Upper lobe of left lung (tissue), 4 donors: ENCODE measurements at regions not wholly inside any gene's neighbourhood (a gene's known extent, or its start where the extent isn't known, plus 50 kb on each side); places are given as distances from the start of the nearest gene placed in this dataset.

Experiments
- EP300 ChIP-seq, 4 donors: sonication (generic); formaldehyde crosslinking; IDR thresholded peaks; one replicate each; pipeline ENCODE4 v1.5.1; 2017; ENCODE audit warnings: antibody characterized with exemption in 4 of 4, control low read depth in 2 of 4
- POLR2A ChIP-seq, 4 donors: fragments of 450-650 bp; IDR thresholded peaks; one replicate each; pipeline ENCODE4 v1.5.1; 2016 to 2017; ENCODE audit warnings: antibody characterized with exemption in 4 of 4, mild to moderate bottlenecking in 2 of 4
- POLR2AphosphoS5 ChIP-seq, 2 donors: sonication (generic); formaldehyde crosslinking; IDR thresholded peaks; one replicate each; pipeline ENCODE4 v1.5.1; 2017; ENCODE audit warnings: antibody characterized with exemption in 2 of 2
- TF ChIP-seq, protein P1 (sequence below), 6 experiments: fragments of 450-650 bp in 4 of 6; fragments of 200-600 bp in 2 of 6; sonication (generic) in 2 of 6; IDR thresholded peaks; one replicate each; pipeline ENCODE4 v1.5.1; 2016 to 2019; ENCODE audit warnings: antibody characterized with exemption in 6 of 6

DNA sequence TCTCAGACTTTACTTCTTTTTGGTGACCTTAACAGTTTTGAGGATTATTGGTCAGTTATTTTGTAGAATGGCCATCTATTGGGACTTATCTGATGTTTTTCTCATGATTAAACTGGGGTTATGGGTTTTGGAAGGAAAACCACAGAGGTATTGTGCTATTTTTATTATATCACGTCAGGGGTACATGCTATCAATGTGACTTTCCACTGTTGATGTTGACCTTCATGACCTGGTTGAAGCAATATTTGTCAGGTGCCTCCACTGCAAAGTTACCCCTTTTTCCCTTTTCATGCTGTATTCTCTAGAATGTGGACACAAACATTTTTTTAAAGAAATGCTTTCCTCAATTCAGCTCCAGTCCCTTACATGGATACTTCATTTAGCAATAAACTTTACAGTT lies 152.8 kb upstream of the TSLP start:
- TF ChIP-seq POLR2AphosphoS5 (IDR thresholded peaks at IDR 0.05) (no peak), POLR2A (IDR thresholded peaks at IDR 0.05) (no peak), EP300 (IDR thresholded peaks at IDR 0.05) (no peak)
- TF ChIP-seq, protein P1, sequence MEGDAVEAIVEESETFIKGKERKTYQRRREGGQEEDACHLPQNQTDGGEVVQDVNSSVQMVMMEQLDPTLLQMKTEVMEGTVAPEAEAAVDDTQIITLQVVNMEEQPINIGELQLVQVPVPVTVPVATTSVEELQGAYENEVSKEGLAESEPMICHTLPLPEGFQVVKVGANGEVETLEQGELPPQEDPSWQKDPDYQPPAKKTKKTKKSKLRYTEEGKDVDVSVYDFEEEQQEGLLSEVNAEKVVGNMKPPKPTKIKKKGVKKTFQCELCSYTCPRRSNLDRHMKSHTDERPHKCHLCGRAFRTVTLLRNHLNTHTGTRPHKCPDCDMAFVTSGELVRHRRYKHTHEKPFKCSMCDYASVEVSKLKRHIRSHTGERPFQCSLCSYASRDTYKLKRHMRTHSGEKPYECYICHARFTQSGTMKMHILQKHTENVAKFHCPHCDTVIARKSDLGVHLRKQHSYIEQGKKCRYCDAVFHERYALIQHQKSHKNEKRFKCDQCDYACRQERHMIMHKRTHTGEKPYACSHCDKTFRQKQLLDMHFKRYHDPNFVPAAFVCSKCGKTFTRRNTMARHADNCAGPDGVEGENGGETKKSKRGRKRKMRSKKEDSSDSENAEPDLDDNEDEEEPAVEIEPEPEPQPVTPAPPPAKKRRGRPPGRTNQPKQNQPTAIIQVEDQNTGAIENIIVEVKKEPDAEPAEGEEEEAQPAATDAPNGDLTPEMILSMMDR (IDR thresholded peaks at IDR 0.05), result no peak
